GM21360 (cell line): ENCODE measurements at regions not wholly inside any gene's neighbourhood (a gene's known extent, or its start where the extent isn't known, plus 50 kb on each side); places are given as distances from the start of the nearest gene placed in this dataset.
A peak's percentile ranks its signal among the peaks of the same experiment; 100 is the strongest.

Source experiments
- ATAC-seq: cut with Tn5 transposase; IDR thresholded peaks from one replicate; pipeline ENCODE4 v1.9.1; 2021; ENCODE audit warnings: mild to moderate bottlenecking, moderate library complexity; ENCODE audit not compliant: unreplicated experiment

GRCh38 chr10:31081937-31082840 is 50.5 kb upstream of the ZNF438 start:
- ATAC-seq, result no peak

- no peak for ATAC-seq
Observed at GRCh38 chr10:31083765-31084184, 52.1 kb upstream of the ZNF438 start.

GRCh38 chr10:31087011-31087410 is 55.3 kb upstream of the ZNF438 start:
- ATAC-seq, result no peak

GRCh38 chr10:31087851-31088250 is 56.2 kb upstream of the ZNF438 start:
- no peak for ATAC-seq

- no peak for ATAC-seq
Observed at GRCh38 chr10:31090894-31091607, 59.4 kb upstream of the ZNF438 start.

DNA sequence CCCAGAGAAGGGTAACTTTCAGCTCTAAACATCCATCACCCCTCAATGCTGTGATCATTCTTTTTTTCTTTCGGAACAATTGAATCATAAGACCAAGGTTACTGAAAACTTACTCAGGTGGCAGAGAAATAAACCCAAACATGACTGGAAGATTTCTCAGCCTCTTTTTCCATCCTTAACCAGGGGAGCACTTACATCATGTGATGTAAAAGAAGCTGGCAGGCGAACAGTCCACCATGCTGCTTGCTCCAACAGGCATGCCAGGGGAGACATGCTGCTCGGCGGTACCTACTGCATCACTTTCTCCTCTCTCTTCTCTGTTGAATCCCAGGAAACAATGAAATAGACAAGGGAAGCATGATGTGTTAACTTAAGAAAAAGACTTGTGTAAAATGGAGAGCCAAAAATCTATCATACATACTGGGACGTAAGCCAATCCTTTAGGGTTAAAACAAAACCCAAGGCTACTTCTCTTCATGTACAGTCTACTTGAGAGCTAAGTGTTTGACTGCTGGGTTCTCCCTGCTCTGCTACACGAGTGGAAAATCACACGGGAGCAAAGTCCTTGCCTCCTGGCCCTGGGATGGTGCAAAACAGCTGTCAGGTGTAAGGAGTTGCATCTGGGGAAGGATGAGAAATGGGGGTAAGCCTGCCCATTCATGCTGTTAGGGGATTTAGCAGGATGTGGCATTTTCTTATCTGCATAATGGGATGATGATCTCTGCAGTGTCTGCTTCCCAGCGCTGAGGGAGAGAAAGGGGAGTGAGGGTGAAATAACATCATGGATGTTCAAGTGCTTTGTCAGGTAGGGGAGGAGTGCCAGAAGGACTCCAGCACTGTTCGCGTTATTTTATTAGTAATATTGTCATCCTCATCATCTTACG is 64.3 kb upstream of the ZNF438 start:
- no peak for ATAC-seq

- ATAC-seq, result no peak
Observed at GRCh38 chr10:31098046-31098445, 66.4 kb upstream of the ZNF438 start.

DNA sequence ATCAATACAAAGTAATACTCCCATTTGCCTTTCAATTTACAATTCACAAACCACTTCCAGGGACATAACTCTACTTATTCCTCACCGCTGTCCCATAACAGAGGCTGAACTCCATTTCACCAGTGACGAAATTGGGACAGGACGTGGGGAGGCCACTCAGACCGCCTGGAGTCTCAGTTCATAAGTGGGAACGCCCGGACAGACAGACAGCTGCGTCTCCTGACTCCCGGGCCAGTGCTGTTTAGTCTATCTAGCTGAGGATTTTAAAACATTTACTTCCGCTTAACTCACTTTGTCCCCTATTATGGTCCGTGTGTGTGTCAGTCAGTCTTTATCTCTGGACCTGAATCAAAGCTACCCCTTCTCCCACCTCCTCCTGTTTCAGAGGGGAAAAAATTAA is 67.4 kb upstream of the ZNF438 start:
- no peak for ATAC-seq

- no peak for ATAC-seq
Observed at GRCh38 chr10:31099664-31100063, 68.0 kb upstream of the ZNF438 start.

DNA sequence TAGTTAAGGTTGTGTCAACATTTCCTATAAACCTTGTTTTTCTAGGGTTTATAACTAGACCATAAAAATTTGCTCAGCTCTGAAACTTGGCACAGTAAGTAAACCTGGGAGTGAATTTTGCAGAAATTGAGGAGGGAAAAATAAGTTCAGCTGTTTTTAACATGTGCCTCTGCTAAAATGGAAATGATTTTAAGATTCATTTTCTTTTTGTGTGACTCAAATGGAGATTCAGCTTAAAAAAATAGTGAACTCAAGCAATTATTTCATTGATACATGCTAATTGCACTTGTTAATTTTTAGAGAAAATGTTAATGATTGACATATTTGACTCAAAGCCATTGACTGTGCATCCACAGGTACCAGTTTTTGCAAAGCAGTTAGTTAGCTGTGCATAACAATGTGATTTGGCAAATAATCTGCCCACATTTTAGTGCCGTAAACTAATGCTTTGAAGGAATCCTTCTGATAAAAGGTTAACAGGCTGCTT is 68.5 kb upstream of the ZNF438 start:
- ATAC-seq, result no peak

DNA sequence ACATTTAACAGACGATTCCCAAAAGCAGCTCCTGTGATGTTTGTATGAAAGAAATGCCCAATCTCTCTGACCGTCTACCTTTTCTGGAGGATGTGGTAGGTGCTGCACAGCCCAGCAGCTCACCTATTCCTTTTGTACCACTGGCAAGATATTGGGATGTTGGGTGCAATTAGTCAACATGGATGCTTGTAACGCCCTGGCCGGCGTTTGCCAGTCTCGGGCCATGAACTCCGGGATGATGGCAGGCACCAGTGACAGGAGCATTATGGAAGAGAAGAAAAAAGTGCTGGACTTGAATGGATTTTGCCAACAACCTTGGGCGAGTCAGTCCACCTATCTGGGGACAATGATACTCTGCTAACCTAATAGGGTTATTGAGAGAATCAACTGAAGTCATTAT is 69.0 kb upstream of the ZNF438 start:
- no peak for ATAC-seq

- ATAC-seq, result peak; percentile 47
Observed at GRCh38 chr10:31101123-31101522, 69.5 kb upstream of the ZNF438 start.

DNA sequence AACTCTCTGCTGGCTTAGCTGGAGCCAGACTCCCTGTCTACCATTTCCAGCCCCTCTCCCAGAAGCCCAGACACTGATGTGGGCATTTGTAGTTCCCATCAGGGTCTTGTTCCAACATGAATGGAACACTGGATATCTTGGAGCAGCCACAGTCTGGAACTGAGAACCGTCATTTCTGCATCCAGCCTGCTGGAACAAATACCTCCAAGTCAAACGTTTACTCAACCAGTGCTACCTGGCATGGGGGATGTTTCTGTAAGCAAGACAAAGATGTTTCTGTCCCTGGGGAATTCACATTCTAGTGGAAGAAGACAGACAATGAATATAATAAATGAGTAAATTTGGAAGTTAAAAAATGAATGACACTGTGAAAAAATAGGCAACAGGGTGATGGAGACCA is 70.8 kb upstream of the ZNF438 start:
- ATAC-seq, result no peak

DNA sequence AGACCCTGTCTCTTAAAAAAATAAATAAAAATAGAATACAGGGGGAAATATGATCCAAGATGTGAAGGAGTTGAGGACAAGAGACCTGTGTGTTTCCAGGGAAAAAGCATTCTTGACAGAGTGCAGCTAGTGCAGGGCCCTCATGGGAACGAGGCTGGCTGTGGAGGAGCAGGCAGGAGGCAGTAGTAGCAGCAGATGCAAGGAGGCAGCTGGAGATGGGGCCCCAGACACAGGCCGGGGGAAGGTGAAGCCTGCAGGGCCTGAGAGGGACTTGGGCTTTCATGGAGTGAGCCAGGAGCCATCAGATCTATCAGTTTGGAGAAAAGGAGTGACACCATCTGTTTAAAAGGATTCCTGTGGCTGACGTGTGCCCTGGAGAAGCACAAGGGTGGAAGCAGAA is 71.4 kb upstream of the ZNF438 start:
- no peak for ATAC-seq

GRCh38 chr10:31112961-31113360 is 81.3 kb upstream of the ZNF438 start:
- ATAC-seq, result no peak

GRCh38 chr10:31116226-31116625 is 84.6 kb upstream of the ZNF438 start:
- ATAC-seq, result no peak

- no peak for ATAC-seq
Observed at GRCh38 chr10:31118556-31118955, 86.9 kb upstream of the ZNF438 start.

DNA sequence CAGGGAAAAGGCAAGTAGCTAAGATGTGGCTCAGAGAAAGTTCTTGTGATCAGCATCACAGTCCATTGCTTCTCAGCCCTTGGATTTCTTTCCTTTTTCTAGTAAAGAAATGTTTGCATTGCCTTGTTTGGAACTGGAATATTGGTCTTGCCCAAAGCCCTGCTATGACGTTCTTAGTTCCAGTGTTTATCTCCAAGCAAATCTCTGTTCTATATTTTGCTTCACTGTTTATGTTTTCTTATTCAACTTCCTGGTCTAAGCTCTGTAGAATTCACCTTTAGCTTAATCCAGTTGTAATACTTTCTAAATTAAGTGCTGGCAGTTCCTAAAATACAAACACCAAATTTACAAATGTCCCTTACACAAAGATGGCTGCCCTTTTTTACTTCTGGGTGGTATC is 88.7 kb upstream of the ZNF438 start:
- no peak for ATAC-seq

DNA sequence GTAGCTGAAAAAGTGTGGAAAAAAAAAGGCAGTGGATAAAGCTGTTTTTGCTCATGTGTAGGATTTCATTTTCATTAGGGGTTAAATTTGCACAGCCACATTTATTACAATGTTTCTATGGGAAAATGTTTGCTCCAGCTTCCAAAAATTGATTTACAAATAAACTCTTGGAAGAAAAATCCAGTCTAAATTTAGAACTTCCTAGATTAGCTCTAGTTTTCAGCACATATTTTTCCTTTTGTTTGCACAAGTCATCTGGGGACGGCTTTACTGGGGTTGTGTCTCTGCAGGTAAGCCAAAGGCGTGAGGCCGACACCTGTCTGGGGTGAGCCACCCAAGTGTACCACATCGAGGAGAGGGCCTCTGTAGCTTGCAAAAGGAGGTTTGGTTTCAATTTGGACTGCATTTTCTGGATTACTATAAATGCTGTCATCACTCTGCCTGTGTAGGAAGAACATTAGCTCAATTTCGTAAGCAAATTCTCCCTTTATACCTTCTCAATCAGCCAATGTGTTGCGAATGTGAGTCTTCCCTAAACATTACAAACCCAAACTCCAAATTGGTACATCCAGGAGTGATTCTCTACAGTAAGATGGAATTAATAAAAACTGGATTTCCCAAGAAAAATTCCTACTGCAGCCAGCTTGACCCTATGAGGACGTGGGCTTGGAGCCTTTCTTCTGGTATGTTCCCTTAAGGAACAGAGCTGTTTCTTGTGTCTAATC is 89.5 kb upstream of the ZNF438 start:
- no peak for ATAC-seq
